Non-pigmented ciliary epithelial cell (primary cell): ENCODE measurements at regions not wholly inside any gene's neighbourhood (a gene's known extent, or its start where the extent isn't known, plus 50 kb on each side); places are given as distances from the start of the nearest gene placed in this dataset.
A peak's percentile ranks its signal among the peaks of the same experiment; 100 is the strongest.
"Not testable (repeated sequence)": the region's sequence is repeated elsewhere in the genome, so short reads cannot be mapped to it uniquely, and the experiment has no call there.

Source experiments
- DNase-seq: peaks from one replicate; pipeline ENCODE4 v3.0.0-alpha.2; 2010; ENCODE audit warnings: low read depth

DNA sequence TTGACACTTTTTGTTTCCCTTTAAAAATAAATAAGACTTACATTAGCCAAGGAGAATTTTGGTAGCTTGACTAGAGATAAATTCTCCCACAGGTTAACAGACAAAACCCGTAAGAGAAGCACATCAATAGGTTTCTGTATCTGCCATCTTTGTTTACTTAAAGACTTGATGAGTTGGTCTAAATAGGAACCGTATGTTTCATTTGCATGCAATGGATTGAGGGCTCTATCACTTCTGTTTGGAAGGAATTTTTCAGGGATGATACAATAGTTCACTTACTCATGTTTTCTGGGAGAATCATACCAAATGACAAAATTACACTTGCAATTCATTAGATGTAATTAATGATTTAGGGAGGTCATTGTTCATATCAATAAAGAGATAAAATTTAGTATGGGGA lies 631.5 kb upstream of the NR2F2 start:
- no peak for DNase-seq

DNA sequence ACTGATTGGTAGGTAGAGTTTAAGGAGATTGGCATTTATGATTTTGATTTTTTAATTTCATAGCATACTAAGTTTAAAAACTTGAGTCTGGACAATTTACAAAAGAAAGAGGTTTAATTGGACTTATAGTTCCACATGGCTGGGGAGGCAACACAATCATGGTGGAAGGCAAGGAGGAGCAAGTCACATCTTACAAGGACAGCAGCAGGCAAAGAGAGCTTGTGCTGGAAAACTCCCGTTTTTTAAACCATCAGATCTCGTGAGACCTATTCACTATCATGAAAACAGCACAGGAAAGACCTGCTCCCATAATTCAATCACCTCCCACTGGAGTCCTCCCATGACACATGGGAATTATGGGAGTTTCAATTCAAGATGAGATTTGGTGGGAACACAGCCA lies 630.9 kb upstream of the NR2F2 start:
- DNase-seq: no peak

DNA sequence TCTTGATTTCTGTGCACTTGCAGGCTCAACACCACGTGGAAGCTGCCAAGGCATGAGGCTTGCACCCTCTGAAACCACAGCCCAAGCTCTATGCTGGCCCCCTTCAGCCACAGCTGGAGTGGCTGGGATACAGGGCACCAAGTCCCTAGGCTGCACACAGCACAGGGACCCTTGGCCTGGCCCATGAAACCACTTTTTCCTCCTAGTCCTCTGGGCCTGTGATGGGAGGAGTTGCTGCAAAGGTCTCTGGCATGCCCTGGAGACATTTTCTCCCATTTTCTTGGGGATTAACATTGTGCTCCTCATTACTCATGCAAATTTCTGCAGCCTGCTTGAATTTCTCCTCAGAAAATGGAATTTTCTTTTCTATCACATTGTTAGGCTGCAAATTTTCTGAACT lies 629.8 kb upstream of the NR2F2 start:
- not testable (repeated sequence) for DNase-seq

DNA sequence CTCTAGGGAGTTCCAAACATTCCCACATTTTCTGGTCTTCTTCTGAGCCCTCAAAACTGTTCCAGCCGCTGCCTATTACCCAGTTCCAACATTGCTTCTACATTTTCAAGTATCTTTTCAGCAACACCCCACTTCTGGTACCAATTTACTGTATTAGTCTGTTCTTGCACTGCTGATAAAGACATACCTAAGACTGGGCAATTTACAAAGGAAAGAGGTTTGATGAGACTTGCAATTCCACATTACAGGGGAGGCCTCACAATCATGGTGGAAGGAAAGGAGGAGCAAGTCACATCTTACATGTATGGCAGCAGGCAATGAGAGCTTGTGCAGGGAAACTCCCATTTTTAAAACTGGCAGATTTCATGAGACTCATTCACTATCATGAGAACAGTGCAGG lies 629.1 kb upstream of the NR2F2 start:
- DNase-seq: no peak

DNA sequence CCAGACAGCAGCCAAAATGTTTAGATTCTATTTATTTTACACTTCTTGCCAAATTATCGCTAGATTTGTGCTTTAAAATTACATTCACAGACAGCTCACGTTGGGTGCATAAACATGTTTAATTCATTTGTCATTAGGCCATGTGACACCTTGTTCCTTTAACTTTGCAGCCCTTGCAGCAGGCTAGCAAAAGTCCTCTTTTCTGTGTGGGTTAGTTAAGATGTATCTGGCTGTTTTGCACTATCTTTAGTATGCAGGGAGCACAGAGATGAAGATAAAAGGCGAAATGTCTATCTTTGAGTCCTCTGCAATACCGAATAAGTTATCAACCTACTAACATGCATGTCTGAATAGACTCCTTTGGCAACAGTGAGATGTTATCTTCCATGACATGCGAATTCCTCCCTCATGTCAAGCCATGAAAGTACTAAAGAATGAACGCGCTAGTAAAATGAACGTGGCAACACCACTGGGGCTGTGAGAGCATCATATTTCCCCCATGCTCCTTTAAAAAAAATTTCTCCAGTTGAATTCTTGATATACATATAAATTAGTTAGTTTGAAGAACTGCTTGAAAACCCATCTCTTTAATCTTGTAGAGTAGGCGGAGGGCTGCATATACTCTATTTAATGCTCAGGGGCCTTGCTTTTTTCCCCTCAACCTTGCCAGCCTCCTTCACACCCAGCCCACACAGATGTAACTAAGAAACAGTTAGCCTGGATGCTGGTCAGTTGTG lies 620.4 kb upstream of the NR2F2 start:
- no peak for DNase-seq

DNA sequence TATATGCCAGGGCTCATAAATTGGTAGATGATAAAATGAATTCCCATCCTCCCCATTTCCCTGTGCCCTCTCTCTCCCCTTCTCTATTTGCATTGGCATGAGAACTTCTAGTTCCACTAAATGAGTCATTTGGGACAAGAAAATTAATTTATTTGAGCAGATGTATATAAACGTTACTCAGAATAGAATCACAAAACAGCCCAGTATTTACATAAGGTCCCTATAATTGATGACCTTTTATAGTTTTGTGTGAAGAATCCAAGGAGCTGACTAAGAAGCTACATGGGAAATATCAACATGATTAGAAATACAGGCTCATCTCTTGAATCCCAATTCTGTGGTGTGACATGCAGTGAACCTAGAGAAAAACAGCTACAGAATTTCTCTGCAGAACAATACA lies 617.7 kb upstream of the NR2F2 start:
- no peak for DNase-seq

DNA sequence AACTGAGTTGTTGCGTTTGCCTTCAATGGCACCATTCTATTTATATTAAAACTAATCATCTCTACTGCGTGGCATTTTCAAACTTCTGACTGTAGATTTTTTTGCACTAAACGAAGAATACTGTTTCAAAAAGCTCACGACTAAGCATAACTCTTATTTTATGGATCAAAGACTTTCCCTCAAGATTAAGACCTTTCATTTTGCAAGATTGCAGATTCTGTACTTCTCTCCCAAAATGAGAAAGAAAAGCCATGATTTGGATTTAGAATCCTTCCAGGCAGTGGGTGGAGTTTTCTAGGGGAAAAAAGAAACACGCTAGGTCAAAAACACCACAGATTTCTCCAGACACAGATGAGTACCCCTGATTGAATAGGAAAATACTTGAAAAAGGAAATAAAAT lies 617.2 kb upstream of the NR2F2 start:
- no peak for DNase-seq

DNA sequence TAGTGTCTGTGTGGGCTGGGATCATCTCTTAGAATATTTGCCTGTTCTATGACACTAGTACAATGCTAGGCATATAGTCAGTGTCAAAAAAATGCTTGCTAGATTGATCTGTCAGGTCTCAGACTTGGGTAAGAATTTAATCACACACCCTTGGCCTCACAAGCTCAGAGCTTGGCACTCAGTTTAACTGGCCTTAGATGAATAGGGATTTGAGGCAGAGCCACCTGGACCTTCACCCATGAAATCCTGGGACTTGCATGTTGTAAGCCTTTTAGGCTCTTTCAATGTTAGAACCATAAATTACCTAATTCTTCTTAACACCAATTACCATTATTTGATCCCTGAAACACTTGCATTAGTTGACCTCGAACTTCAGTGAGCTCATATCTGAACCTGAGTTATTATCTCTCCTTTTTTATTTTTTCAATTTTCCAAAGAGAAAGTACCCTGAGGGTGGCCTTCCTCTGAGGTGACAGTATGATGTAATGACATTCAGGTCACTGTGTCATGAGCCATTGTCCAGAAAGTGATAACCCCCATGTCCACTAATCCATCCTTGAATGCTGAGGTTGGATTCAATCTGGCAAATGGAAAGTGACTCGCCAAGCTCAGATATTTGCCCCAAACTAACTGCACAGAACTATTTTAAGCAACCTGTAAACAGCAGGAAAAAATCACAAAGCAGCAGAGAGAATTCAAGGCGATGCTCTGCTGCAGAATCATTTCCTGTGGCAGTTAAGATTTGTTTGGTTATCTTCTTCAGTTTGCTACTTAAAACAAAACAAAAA lies 615.2 kb upstream of the NR2F2 start:
- DNase-seq: no peak

DNA sequence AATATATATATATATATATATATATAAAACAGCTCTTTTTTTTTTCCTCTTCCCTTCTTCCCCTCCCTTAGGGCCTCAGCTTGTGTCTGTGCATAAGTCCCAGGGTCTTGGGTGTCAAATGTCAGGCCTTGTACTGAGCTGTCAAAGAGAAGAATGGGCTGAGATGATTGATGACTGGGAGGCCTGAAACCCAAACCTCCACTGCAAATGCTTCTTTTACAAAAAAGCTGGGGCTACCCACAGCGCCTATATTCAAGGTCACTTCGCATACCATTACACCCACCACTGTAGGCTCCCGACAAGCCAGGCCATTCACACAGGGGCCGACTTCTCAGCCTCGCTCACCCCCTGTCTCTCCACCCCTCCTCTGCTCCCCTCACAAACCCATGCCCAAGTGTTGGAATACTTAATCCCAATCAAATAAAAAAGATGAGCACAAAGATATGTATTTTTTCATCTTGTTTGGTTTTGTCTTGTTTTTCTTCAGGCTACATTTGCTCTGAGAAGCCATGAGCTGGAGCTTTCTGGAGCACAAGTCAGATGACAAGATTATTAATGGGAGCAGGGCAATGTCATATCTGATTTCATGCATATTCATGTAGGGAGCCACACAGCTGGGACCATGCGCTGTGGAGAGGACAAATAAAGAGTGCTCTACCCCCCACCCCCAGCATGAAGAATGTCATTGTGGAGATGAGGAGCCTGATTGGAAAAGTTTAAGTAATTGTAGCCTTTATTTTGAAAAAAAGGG lies 614.4 kb upstream of the NR2F2 start:
- no peak for DNase-seq

DNA sequence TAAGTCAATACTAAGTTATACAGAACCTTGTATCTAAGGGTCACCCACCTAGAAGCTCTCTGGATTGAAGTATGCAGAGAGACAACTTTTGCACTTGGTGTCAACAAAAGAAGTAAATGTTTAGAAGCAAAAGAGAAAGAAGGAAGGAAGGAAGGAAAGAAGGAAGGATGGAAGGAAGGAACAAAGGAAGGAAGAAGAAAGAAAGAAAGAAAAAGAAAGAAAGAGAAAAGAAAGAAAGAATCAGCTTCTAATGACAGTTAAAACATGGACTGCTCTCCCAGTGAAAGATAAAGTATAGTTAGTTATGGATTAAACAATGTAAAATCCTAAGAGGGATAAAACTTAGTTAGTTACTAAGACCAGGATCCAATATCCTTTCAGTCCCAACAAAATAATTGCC lies 613.8 kb upstream of the NR2F2 start:
- no peak for DNase-seq

DNA sequence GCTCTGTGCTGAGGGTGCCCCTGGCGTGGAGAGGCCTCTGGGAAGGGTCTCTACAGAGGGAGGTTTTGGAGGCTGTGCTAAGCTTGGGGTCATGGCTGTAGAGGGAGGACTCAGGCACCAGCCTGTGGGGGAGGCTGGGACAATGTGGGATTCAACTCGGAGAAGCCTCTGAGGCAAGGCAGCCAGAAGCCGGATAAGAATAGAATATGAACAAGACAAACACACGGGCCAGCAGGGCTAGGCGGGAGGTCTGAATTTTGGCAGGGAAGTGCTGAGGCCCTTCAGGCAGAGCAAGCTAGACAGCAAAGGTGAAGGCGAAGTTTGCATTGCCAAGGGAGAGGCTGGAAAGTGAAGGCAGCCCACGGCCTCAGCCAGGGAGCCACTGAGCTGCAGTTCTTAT lies 612.1 kb upstream of the NR2F2 start:
- DNase-seq: no peak

DNA sequence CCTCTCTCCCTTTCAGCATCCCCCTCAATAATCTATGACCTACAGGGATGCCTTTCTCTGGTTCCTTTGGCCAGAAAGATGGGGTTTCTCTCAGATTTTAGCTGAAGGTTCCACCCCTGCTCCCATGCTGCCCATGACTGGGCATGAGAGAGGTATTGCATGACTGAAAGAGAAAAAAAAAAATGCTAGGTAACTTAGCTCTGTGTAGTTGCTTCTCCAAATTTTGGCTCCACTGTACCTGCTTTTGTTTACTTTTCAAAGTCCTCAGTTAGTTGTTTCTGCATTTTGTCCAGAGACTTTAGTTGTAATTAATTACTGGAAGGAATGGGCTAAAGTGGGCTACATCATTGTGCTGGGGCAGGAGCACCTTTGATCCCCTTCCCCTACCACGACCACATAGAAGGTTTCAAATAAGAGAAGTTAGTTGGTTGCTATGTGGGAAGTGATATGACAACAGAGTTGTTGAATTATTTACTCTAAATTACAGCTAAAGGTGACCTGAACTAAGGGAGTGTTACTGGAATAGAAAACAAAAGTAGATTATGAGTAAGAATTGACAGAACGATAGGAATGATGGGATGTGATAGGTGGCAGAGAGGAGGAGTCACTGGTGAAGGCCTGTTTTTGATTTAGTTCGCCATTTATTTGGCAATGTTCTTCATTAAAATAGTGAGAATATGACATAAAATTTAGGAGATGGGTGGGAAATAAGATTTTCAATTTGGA lies 605.4 kb upstream of the NR2F2 start:
- no peak for DNase-seq

DNA sequence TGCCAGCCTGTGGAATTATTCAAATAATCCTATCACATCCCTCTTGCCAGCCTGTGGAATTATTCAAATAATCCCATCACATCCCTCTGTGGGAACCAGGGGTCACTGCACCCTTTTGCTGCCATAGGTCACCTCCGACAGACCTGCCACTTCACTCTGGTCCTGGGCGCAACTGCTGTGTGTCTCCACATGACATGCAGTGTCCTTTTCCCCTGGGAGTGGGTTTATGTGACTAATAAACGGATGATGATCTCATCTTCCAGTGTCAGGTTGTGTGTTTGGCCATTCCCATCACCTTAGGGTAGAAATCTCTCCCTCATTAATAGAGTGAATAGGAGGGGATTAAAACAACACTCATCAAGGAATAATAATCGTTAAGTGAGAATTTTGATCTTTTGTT lies 603.6 kb upstream of the NR2F2 start:
- DNase-seq: no peak

DNA sequence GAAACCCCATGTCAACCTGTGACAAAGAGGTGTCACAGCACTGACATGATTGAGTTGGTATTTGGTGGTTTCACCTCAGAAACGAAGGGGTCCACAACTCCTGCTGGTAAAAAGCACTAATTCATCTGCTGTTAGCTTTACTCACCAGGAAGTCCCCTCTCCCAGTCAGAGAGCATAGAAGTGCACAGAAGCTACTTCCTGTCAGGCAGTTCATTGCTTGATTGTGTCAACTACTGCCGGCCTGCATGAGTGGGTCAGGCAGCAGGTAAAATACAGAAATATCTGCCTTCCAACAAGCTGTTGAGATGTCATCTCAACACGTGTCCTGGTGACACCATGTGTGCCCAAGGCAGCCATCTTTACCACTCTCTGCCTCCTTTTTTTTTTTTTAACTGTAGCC lies 596.6 kb upstream of the NR2F2 start:
- DNase-seq: no peak

DNA sequence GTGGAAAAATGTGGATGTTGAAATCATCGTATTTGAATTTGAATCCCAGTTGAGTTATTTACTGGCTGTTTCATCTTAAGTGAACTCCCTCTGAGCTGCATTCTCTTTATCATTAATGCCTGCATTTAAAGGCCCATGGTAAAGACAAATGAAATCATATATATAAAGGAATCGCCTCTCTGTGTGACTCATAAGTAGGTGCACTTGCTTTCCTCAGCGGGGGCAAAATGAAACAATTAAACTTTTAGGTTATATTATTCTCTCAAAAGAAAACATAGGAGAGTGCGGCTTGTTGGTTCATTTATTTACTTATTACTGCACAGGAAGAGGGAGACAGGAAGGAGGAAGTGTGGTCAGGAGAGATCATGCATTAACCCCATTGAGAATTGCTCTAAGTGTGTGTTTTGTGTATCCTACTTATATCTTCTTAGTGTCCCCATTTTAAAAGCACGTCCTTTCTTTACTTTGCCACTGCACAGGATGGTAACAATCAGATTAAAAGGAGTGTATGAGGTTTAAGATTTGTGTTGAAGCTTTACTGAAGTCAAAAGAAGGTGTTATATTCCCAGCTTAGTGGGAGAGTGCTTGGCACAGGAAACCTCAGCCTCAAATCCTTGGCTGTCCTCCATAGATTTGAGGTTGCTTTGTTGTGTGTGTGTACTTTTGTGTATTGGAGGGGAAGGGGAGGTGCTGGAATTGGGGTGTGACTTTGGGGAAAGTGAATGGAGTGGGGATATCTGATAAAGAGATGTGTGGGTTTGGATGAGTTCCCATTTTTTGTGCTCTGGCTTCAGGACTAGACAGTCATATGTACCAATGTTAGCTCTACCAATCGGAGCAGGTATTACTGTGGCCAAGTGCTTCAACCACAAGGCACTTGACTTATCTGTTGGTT lies 595.8 kb upstream of the NR2F2 start:
- peak; percentile 19 for DNase-seq

DNA sequence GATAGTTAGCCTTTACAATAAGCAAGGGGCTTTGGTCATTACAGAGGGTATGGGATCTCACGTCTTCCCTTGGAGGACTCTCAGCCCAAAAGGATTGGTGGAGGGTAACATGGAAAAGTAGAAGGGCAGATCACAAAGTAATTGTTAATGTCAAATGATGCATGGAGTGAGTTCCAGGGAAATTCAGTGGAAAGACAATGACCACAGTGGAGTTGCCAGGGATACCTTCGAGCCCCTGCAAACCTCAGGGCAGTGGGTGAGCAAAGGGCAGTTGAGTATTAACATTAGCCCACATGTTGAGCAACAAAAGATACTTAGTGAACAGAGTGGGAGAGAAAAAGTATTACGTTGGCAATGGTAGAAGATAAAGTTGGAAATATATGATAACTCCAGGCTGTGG lies 593.4 kb upstream of the NR2F2 start:
- DNase-seq: no peak

DNA sequence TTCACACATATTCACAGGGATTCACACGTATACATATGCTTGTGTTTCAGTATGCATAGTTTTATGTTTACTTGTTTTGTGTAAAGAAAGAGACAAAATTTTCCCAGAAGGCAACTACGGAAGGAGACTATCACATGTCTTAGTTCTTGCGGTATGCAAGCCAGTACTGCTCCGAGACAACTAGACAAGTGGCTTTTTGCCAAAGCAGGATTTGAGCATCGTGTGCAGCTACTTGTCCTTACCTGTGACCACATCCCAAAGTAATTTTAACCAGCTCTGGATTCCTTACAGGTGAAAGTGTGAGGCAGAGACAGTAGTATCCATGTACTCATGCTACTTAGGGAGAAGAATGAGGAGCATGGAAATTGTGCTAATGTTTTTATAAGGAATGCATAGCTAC lies 591.4 kb upstream of the NR2F2 start:
- no peak for DNase-seq

DNA sequence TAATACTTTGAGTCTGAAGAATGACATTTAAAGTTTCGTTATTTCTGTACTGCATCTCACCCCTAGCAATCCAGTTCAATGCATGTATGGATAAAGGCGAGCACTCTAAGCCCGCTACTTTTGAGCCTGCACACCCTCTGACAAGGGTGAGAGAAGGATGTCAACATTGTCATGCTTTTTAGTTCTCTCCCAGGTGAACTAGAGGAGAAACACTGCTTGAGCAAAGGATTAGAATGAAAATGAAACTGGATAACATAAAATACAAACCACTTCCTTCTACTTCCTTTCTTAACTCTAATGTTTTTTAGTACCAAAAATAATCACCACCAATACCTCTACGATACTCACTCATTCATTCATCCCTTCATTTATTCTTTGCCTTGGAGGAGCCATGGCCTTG lies 588.7 kb upstream of the NR2F2 start:
- DNase-seq: no peak

DNA sequence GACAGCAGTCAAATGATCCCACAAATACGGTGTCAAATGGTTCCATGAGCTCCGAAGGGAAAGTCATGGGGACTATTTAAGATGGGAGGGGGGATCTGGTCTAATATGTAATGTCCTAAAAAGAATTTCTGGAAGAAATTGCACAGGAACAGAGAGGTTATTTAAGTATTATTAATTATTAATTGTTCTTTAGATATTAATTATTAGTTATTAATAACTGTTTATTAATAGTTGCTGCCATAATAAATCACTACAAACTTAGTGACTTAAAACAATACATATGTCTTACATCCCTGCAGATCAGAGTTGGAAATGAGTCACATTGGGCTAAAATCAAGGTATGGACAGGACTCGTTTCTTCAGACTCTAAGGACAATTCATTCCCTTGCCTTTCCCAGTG lies 588.2 kb upstream of the NR2F2 start:
- DNase-seq: no peak

DNA sequence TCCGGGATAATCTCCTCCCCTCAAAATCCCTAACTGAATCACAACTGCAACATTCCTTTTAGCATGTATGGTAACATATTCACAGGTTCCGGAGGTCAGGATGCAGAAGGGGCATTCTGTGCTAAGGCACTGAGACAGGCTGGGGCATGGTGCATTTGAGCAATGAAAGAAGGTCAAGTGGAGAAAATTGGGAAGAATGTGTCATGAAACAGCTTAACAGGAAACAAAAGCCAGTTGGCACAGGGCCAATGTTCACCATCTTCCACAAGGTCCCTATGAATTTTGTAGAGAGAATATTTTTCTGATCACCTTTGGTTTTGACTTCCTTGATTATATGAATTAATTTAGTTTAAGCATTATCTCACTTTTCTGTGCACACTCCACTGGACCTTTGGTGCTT lies 587.7 kb upstream of the NR2F2 start:
- DNase-seq: no peak

DNA sequence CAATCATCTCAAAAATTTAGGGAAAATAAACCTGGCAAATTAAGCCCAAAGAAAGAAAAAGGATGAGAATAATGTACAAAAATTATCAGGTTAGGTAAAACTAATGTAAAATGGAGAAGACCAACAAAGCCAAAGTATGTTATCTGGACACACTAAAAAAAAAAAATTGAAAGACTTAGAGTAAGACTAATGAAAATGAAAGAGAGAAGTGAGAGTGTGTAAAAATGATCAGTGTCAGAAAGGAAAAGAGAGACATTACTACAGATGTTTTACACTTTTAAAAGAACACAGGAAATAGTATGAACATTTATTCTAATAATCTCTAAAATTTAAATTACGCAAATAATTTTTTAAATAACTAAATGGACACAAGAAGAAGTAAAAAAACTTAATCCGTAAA lies 573.3 kb upstream of the NR2F2 start:
- no peak for DNase-seq
